GM12878 (cell line): ENCODE measurements at regions not wholly inside any gene's neighbourhood (a gene's known extent, or its start where the extent isn't known, plus 50 kb on each side); places are given as distances from the start of the nearest gene placed in this dataset.

Source experiments
- ATAC-seq: fragments of 200-7000 bp; cut with Tn5 transposase; 3 replicates; pipeline ENCODE4 v1.9.1; 2020; ENCODE audit warnings: mild to moderate bottlenecking, moderate library complexity
- BruUV-seq: library from RNA; stranded (reverse); fragments of 400-500 nt; replicated peaks from 2 replicates; lab custom pipeline; 2021; lab: Mats Ljungman, UMichigan
- CTCF ChIA-PET: fragments of 300-600 bp; sonication (Branson Sonifier 250); formaldehyde crosslinking; extraction: SDS; loops from one replicate; lab custom pipeline; 2021; ENCODE audit warnings: inconsistent platforms; lab: Yijun Ruan, JAX
- POLR2A ChIA-PET: fragments of 350-600 bp; formaldehyde crosslinking; extraction: SDS; loops from one replicate; lab custom pipeline; 2021; ENCODE audit warnings: inconsistent platforms; lab: Charles Lee
- RAD21 ChIA-PET: fragments of 300-600 bp; sonication (Branson Sonifier 250); formaldehyde crosslinking; loops from one replicate; lab custom pipeline; 2023; ENCODE audit warnings: antibody characterized with exemption; ENCODE audit not compliant: unreplicated experiment; lab: Charles Lee
- SMC1A ChIA-PET: fragments of 300-600 bp; sonication (Branson Sonifier 250); formaldehyde crosslinking; loops from one replicate; lab custom pipeline; 2023; ENCODE audit not compliant: unreplicated experiment, uncharacterized antibody; lab: Charles Lee
- DNase-seq: peaks from one replicate; pipeline ENCODE4 v3.0.0-alpha.2; 2011; ENCODE audit warnings: low read depth, low spot score
- FAIRE-seq: peaks from 3 replicates; lab custom pipeline; 2011; peaks lifted over from hg19 to GRCh38; lab: Jason Lieb, UNC
- H2AFZ ChIP-seq: 2 replicates; pipeline ENCODE4 v1.6.0; 2011; ENCODE audit warnings: low read depth, low read length, control low read depth; ENCODE audit not compliant: control insufficient read depth
- H3K27ac ChIP-seq: 2 replicates; pipeline ENCODE4 v1.5.1; 2011; ENCODE audit warnings: control low read depth; ENCODE audit not compliant: control insufficient read depth, insufficient read depth
- H3K27me3 ChIP-seq, 2 experiments: replicated peaks in 1 of 2; 2 replicates each; pipeline versions ENCODE4 v1.6.0 to v1.6.1; 2011; ENCODE audit warnings: low read length in 1 of 2; ENCODE audit not compliant: control insufficient read depth in 2 of 2, insufficient read depth in 2 of 2
- H3K36me3 ChIP-seq, 2 experiments: 2 replicates each; pipeline ENCODE4 v1.5.1; 2011; ENCODE audit warnings: low read length in 1 of 2; ENCODE audit not compliant: control insufficient read depth in 2 of 2, insufficient read depth in 2 of 2
- H3K4me1 ChIP-seq: 2 replicates; pipeline ENCODE4 v1.6.1; 2011; ENCODE audit warnings: mild to moderate bottlenecking, low read length, moderate library complexity, mixed read lengths; ENCODE audit not compliant: control insufficient read depth, insufficient read depth
- H3K4me2 ChIP-seq: 2 replicates; pipeline ENCODE4 v1.6.0; 2011; ENCODE audit warnings: control low read depth; ENCODE audit not compliant: control insufficient read depth, insufficient read depth
- H3K4me3 ChIP-seq: fragments of 200-600 bp; sonication (generic); 2 replicates; pipeline ENCODE4 v1.5.1; 2016
- H3K79me2 ChIP-seq: 2 replicates; pipeline ENCODE4 v1.6.0; 2011; ENCODE audit warnings: low read length; ENCODE audit not compliant: control insufficient read depth, insufficient read depth
- H3K9ac ChIP-seq: 2 replicates; pipeline ENCODE4 v1.8.0; 2011; ENCODE audit warnings: low read length, control low read depth, mixed read lengths; ENCODE audit not compliant: control insufficient read depth, insufficient read depth
- H3K9me3 ChIP-seq: replicated peaks from 3 replicates; pipeline ENCODE4 v1.5.1; 2011; ENCODE audit warnings: mild to moderate bottlenecking, low read length; ENCODE audit not compliant: control insufficient read depth, insufficient read depth
- H4K20me1 ChIP-seq: 2 replicates; pipeline ENCODE4 v1.6.0; 2011; ENCODE audit not compliant: control insufficient read depth, insufficient read depth
- BCL11A ChIP-seq: IDR thresholded peaks from 2 replicates; pipeline ENCODE4 v1.6.1; 2011; ENCODE audit warnings: low read depth, low read length
- BCLAF1 ChIP-seq: fragments of 450-650 bp; IDR thresholded peaks from 2 replicates; pipeline ENCODE4 v1.6.1; 2017; ENCODE audit warnings: antibody characterized with exemption, mild to moderate bottlenecking, moderate library complexity
- ELK1 ChIP-seq: IDR thresholded peaks from 2 replicates; pipeline ENCODE4 v1.6.1; 2012; ENCODE audit warnings: low read depth, low read length, improper control_type of control experiment
- HDAC2 ChIP-seq: fragments of 200-600 bp; sonication (generic); IDR thresholded peaks from 2 replicates; pipeline ENCODE4 v1.6.1; 2017
- POLR2AphosphoS2 ChIP-seq: IDR thresholded peaks from 2 replicates; pipeline ENCODE4 v1.6.1; 2011; ENCODE audit warnings: low read depth, mild to moderate bottlenecking, low read length, improper control_type of control experiment, moderate library complexity
- RAD21 ChIP-seq: IDR thresholded peaks from 2 replicates; pipeline ENCODE4 v1.6.1; 2011; ENCODE audit warnings: mild to moderate bottlenecking, low read depth, low read length, moderate library complexity; ENCODE audit not compliant: insufficient read depth
- SMARCA5 ChIP-seq: fragments of 450-650 bp; IDR thresholded peaks from 2 replicates; pipeline ENCODE4 v1.6.1; 2017; ENCODE audit warnings: mild to moderate bottlenecking
- ZBTB33 ChIP-seq: fragments of 450-650 bp; IDR thresholded peaks from 2 replicates; pipeline ENCODE4 v1.6.1; 2017; ENCODE audit warnings: mild to moderate bottlenecking
- ZNF592 ChIP-seq: fragments of 450-650 bp; IDR thresholded peaks from 2 replicates; pipeline ENCODE4 v1.6.1; 2017; ENCODE audit warnings: mild to moderate bottlenecking, moderate library complexity
- ZNF687 ChIP-seq: fragments of 450-650 bp; IDR thresholded peaks from 2 replicates; pipeline ENCODE4 v1.6.1; 2017; ENCODE audit warnings: mild to moderate bottlenecking, moderate library complexity
- WGBS: methylation state at CpG from one replicate; pipeline ENCODE4 v1.1.6; 2016; ENCODE audit warnings: low lambda C conversion rate; ENCODE audit not compliant: insufficient replicate concordance, insufficient coverage; ENCODE audit errors: missing lambda C conversion rate; 5-methylcytosine and 5-hydroxymethylcytosine counted together
- in situ Hi-C: fragments of 300-500 bp; cut with MboI; formaldehyde crosslinking; loops from 9 replicates; pipeline ENCODE4 v1.14.3; 2018; ENCODE audit warnings: mixed read lengths
- intact Hi-C: fragments of 100-400 bp; cut with micrococcal nuclease; formaldehyde crosslinking; loops from one replicate; pipeline ENCODE4 v1.14.2; 2022; ENCODE audit not compliant: unreplicated experiment

GRCh38 chr11:57073128-57073527 lies 84.4 kb downstream of the OR5AK2 start:
- H3K36me3 ChIP-seq = no peaks in the 10 kb centered on the region
- no peaks in the 10 kb centered on the region for H3K4me1 ChIP-seq
- no peak overlapping the region for H2AFZ ChIP-seq
- SMC1A ChIA-PET = no interaction called here
- FAIRE-seq (no peak), DNase-seq (no peak), ATAC-seq (no peak)
- RAD21 ChIA-PET = no interaction called here
- no peak overlapping the region for H3K9ac ChIP-seq
- WGBS = 47% methylated on average over 3 of the region's 3 CpGs
- POLR2A ChIA-PET = no interaction called here
- no TSS peak for BruUV-seq
- no peak overlapping the region for H3K4me3 ChIP-seq
- CTCF ChIA-PET = interaction anchor here (1.4 kb wide), 1 partner anchor 232 kb away, joined by 4 read pairs; no protein-coding TSS in a partner anchor
- H3K4me2 ChIP-seq = no peak overlapping the region
- intact Hi-C loops = no loop called here
- H3K27ac ChIP-seq = no peak overlapping the region
- H3K27me3 ChIP-seq = no peaks in the 10 kb centered on the region
- no peaks in the 10 kb centered on the region for H3K79me2 ChIP-seq
- in situ Hi-C loops = no loop called here
- no peaks in the 10 kb centered on the region for H3K9me3 ChIP-seq
- no peaks in the 10 kb centered on the region for H4K20me1 ChIP-seq
- no peak for TF ChIP-seq POLR2AphosphoS2
- no peak for TF ChIP-seq BCL11A
- no peak for TF ChIP-seq RAD21
- no peak for TF ChIP-seq ELK1
- no peak for TF ChIP-seq ZBTB33
- TF ChIP-seq ZNF592 = no peak
- TF ChIP-seq BCLAF1 = no peak
- no peak for TF ChIP-seq ZNF687
- no peak for TF ChIP-seq HDAC2
- no peak for TF ChIP-seq SMARCA5
